ENCODE measurements at regions not wholly inside any gene's neighbourhood (a gene's known extent, or its start where the extent isn't known, plus 50 kb on each side); places are given as distances from the start of the nearest gene placed in this dataset.

GRCh38 chr6:18335948-18336347, 51.2 kb upstream of the RNF144B start:
- no peaks in the 10 kb centered on the region for H3K27me3 ChIP-seq
- no peak overlapping the region for H3K27ac ChIP-seq
- no peaks in the 10 kb centered on the region for H3K4me1 ChIP-seq
- DNase-seq = no peak
- no peaks in the 10 kb centered on the region for H3K36me3 ChIP-seq
- H3K4me3 ChIP-seq = no peak overlapping the region
- H3K9me3 ChIP-seq (replicated peaks) = no peaks in the 10 kb centered on the region

- H3K9me3 ChIP-seq (replicated peaks) = no peaks in the 10 kb centered on the region
- H3K4me1 ChIP-seq = no peaks in the 10 kb centered on the region
- no peaks in the 10 kb centered on the region for H3K36me3 ChIP-seq
- H3K4me3 ChIP-seq = no peak overlapping the region
- no peak overlapping the region for H3K27ac ChIP-seq
- no peaks in the 10 kb centered on the region for H3K27me3 ChIP-seq
- DNase-seq = no peak
Measured at GRCh38 chr6:18334251-18334650, 52.9 kb upstream of the RNF144B start.

- Histone ChIP-seq H3K36me3 (no peaks in the 10 kb centered on the region), H3K4me3 (no peak overlapping the region), H3K4me1 (no peaks in the 10 kb centered on the region), H3K9me3 (replicated peaks) (no peaks in the 10 kb centered on the region), H3K27ac (no peak overlapping the region), H3K27me3 (no peaks in the 10 kb centered on the region)
- DNase-seq = no peak
Measured at GRCh38 chr6:18330548-18331081, 56.5 kb upstream of the RNF144B start.

GRCh38 chr6:18329776-18330175, 57.4 kb upstream of the RNF144B start:
- Histone ChIP-seq H3K36me3 (no peaks in the 10 kb centered on the region), H3K4me3 (no peak overlapping the region), H3K4me1 (no peaks in the 10 kb centered on the region), H3K9me3 (replicated peaks) (no peaks in the 10 kb centered on the region), H3K27ac (no peak overlapping the region), H3K27me3 (no peaks in the 10 kb centered on the region)
- no peak for DNase-seq

- Histone ChIP-seq H3K9me3 (replicated peaks) (no peaks in the 10 kb centered on the region), H3K4me1 (no peaks in the 10 kb centered on the region), H3K27me3 (no peaks in the 10 kb centered on the region), H3K27ac (no peak overlapping the region), H3K36me3 (no peaks in the 10 kb centered on the region), H3K4me3 (no peak overlapping the region)
- DNase-seq = no peak
Measured at GRCh38 chr6:18328540-18328939, 58.6 kb upstream of the RNF144B start.

- no peak for DNase-seq
- no peak overlapping the region for H3K4me3 ChIP-seq
- no peaks in the 10 kb centered on the region for H3K27me3 ChIP-seq
- H3K27ac ChIP-seq = no peak overlapping the region
- no peaks in the 10 kb centered on the region for H3K4me1 ChIP-seq
- H3K9me3 ChIP-seq (replicated peaks) = no peaks in the 10 kb centered on the region
- H3K36me3 ChIP-seq = no peaks in the 10 kb centered on the region
Measured at GRCh38 chr6:18328070-18328469, 59.1 kb upstream of the RNF144B start.

GRCh38 chr6:18327626-18328025, 59.5 kb upstream of the RNF144B start:
- Histone ChIP-seq H3K27ac (no peak overlapping the region), H3K9me3 (replicated peaks) (no peaks in the 10 kb centered on the region), H3K4me1 (no peaks in the 10 kb centered on the region), H3K27me3 (no peaks in the 10 kb centered on the region), H3K4me3 (no peak overlapping the region), H3K36me3 (no peaks in the 10 kb centered on the region)
- no peak for DNase-seq

- Histone ChIP-seq H3K4me3 (no peak overlapping the region), H3K27me3 (no peaks in the 10 kb centered on the region), H3K27ac (no peak overlapping the region), H3K36me3 (no peaks in the 10 kb centered on the region), H3K9me3 (replicated peaks) (no peaks in the 10 kb centered on the region), H3K4me1 (no peaks in the 10 kb centered on the region)
- no peak for DNase-seq
Measured at GRCh38 chr6:18326980-18327379, 60.2 kb upstream of the RNF144B start.

GRCh38 chr6:18326001-18326400, 61.1 kb upstream of the RNF144B start:
- no peak overlapping the region for H3K27ac ChIP-seq
- no peaks in the 10 kb centered on the region for H3K4me1 ChIP-seq
- H3K4me3 ChIP-seq = no peak overlapping the region
- no peak for DNase-seq
- no peaks in the 10 kb centered on the region for H3K36me3 ChIP-seq
- no peaks in the 10 kb centered on the region for H3K9me3 ChIP-seq (replicated peaks)
- no peaks in the 10 kb centered on the region for H3K27me3 ChIP-seq

- Histone ChIP-seq H3K9me3 (replicated peaks) (no peaks in the 10 kb centered on the region), H3K27me3 (no peaks in the 10 kb centered on the region), H3K4me1 (no peaks in the 10 kb centered on the region), H3K27ac (no peak overlapping the region), H3K36me3 (no peaks in the 10 kb centered on the region), H3K4me3 (no peak overlapping the region)
- DNase-seq = no peak
Measured at GRCh38 chr6:18324706-18325042, 60.3 kb upstream of the DEK start.

- Histone ChIP-seq H3K9me3 (replicated peaks) (no peaks in the 10 kb centered on the region), H3K27me3 (no peaks in the 10 kb centered on the region), H3K27ac (no peak overlapping the region), H3K4me3 (no peak overlapping the region), H3K36me3 (no peaks in the 10 kb centered on the region), H3K4me1 (no peaks in the 10 kb centered on the region)
- DNase-seq = peak in 1 of 2 experiments; percentile 58
Measured at GRCh38 chr6:18323935-18324705, 59.8 kb upstream of the DEK start.

- Histone ChIP-seq H3K4me1 (no peaks in the 10 kb centered on the region), H3K4me3 (no peak overlapping the region), H3K36me3 (no peaks in the 10 kb centered on the region), H3K27ac (no peak overlapping the region), H3K9me3 (replicated peaks) (no peaks in the 10 kb centered on the region), H3K27me3 (no peaks in the 10 kb centered on the region)
- no peak for DNase-seq
Measured at GRCh38 chr6:18317850-18318249, 53.5 kb upstream of the DEK start.

GRCh38 chr6:18314317-18314997, 50.1 kb upstream of the DEK start:
- DNase-seq = no peak
- peaks cover under 1% of the 10 kb centered on the region; the same call in 1 of the 2 replicates for H3K9me3 ChIP-seq (replicated peaks)

More at GRCh38 chr6:18314317-18314997, 50.1 kb upstream of the DEK start:
- Histone ChIP-seq H3K27me3 (no peaks in the 10 kb centered on the region), H3K27ac (no peak overlapping the region), H3K4me1 (no peaks in the 10 kb centered on the region), H3K36me3 (no peaks in the 10 kb centered on the region), H3K4me3 (no peak overlapping the region)

Data from SJCRH30 (cell line).